Thyroid gland (tissue), 4 donors: ENCODE measurements at regions not wholly inside any gene's neighbourhood (a gene's known extent, or its start where the extent isn't known, plus 50 kb on each side); places are given as distances from the start of the nearest gene placed in this dataset.

Experiments used
- DNase-seq, 2 donors: peaks; one replicate each; pipeline ENCODE4 v3.0.0-alpha.2; 2019
- H3K27ac ChIP-seq, 3 donors: fragments of 200-600 bp; sonication (generic); 1 replicate in 2 of 3; 2 replicates in 1 of 3; pipeline ENCODE4 v1.5.1; 2016 to 2019; ENCODE audit warnings: mild to moderate bottlenecking in 1 of 3, moderate library complexity in 1 of 3
- H3K27me3 ChIP-seq: fragments of 200-600 bp; sonication (generic); one replicate; pipeline ENCODE4 v1.5.1; 2019
- H3K36me3 ChIP-seq, 2 donors: fragments of 200-600 bp; sonication (generic); one replicate each; pipeline ENCODE4 v1.5.1; 2016 to 2019
- H3K4me1 ChIP-seq, 2 donors: fragments of 200-600 bp; sonication (generic); one replicate each; pipeline ENCODE4 v1.5.1; 2017 to 2019
- H3K4me3 ChIP-seq, 3 donors: fragments of 200-600 bp; sonication (generic); replicated peaks in 1 of 3; 1 replicate in 2 of 3; 2 replicates in 1 of 3; pipeline ENCODE4 v1.5.1; 2016; ENCODE audit warnings: mild to moderate bottlenecking in 1 of 3
- H3K9me3 ChIP-seq: fragments of 200-600 bp; sonication (generic); one replicate; pipeline ENCODE4 v1.5.1; 2017
- POLR2A ChIP-seq, 2 donors: fragments of 450-650 bp; IDR thresholded peaks; one replicate each; pipeline ENCODE4 v1.6.1; 2017; ENCODE audit warnings: antibody characterized with exemption in 2 of 2, mild to moderate bottlenecking in 2 of 2, moderate library complexity in 1 of 2
- WGBS, 2 donors: methylation state at CpG; one replicate each; pipeline ENCODE4 v1.1.5; 2017; 5-methylcytosine and 5-hydroxymethylcytosine counted together
- intact Hi-C: fragments of 100-400 bp; cut with DNase I; formaldehyde crosslinking; loops from one replicate; pipeline ENCODE4 v1.15.1; 2023
- TF ChIP-seq, protein P1 (sequence below), 6 experiments: fragments of 200-600 bp in 3 of 6; fragments of 450-650 bp in 3 of 6; sonication (generic) in 3 of 6; IDR thresholded peaks; one replicate each; pipeline ENCODE4 v1.5.1; 2016 to 2019; ENCODE audit warnings: antibody characterized with exemption in 6 of 6, mild to moderate bottlenecking in 2 of 6, inconsistent platforms in 1 of 6, moderate library complexity in 1 of 6

DNA sequence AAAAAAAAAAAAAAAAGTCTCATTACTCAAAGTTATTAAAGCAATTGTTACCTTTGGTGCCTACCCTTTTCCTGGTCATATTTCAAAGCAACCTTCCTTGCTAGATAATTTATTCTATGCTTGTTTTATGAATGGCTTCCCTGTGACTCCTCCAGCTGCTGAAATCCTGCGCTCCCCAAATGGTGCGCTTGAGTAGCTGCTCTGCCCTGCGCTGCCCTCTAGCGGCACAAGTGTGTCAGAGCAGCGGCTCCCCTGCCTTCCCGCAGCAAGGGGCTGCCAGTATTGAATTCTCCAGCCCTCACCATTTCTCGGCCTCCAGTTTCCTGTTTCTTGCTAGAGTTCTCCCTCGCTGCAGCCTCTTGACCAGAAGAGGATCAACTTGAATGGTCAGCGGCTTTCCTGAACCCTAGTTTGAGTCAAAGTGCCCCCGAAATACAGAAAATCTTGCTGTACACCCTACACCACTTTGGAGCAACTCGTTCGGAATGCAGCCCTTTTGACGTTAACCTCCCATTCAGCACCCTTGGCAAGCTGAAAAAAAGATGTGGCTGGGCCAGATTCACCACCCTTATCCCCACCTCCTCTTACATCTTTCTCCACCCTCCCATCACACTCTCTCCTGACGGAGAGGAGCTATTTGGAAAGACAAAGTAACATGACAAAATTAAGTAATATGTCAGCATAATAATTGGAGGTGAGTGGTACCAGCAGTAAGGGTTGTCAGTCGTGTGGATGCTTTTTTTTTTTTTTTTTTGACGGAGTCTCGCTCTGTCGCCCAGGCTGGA lies 60.4 kb upstream of the KLHL31 start:
- 37 to 39% methylated on average over 17 to 18 of the region's 18 CpGs for WGBS, 2 donors
- TF ChIP-seq, protein P1, sequence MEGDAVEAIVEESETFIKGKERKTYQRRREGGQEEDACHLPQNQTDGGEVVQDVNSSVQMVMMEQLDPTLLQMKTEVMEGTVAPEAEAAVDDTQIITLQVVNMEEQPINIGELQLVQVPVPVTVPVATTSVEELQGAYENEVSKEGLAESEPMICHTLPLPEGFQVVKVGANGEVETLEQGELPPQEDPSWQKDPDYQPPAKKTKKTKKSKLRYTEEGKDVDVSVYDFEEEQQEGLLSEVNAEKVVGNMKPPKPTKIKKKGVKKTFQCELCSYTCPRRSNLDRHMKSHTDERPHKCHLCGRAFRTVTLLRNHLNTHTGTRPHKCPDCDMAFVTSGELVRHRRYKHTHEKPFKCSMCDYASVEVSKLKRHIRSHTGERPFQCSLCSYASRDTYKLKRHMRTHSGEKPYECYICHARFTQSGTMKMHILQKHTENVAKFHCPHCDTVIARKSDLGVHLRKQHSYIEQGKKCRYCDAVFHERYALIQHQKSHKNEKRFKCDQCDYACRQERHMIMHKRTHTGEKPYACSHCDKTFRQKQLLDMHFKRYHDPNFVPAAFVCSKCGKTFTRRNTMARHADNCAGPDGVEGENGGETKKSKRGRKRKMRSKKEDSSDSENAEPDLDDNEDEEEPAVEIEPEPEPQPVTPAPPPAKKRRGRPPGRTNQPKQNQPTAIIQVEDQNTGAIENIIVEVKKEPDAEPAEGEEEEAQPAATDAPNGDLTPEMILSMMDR (IDR thresholded peaks at IDR 0.05), result peak; percentile 91 to 97 (median 94)
- TF ChIP-seq POLR2A (IDR thresholded peaks at IDR 0.05), result no peak
- intact Hi-C loops, result loop anchor here (5.0 to 10.0 kb wide), 3 partner anchors 181 to 234 kb away; partner anchors contain the start of gene GCLC

DNA sequence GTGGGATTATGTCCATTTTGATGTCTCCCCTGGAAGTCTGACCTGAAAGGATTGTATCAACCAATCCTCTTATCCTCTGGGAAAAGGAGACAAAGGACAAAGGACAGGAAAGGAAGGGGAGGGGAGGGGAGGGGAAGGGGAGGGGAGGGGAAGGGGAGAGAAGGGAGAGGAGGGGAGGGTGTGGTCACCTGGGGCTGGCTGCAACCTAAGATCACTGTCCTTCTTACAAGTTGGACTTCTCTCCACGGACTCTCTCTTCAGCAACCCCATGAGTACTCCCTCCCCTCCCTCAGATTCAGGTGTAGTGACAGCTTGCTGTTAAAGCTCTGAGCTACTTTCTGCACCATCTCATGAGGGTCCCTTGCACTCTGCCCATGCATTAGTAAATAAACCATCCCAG lies 58.9 kb upstream of the KLHL31 start:
- intact Hi-C loops, result loop anchor here (10.0 kb wide), 2 partner anchors 180 to 230 kb away; partner anchors contain the start of gene GCLC
- 53 to 83% methylated on average over 1 of the region's 1 CpG for WGBS, 2 donors
- H3K9me3 ChIP-seq, result no peaks in the 10 kb centered on the region
- H3K27me3 ChIP-seq, result no peaks in the 10 kb centered on the region
- no peak for DNase-seq
- H3K36me3 ChIP-seq, result no peaks in the 10 kb centered on the region
- TF ChIP-seq, protein P1 (IDR thresholded peaks at IDR 0.05), result no peak
- TF ChIP-seq POLR2A (IDR thresholded peaks at IDR 0.05), result no peak
- no peak overlapping the region for H3K4me3 ChIP-seq
- peaks cover 0 to 20% of the 10 kb centered on the region in 2 donors for H3K4me1 ChIP-seq
- no peak overlapping the region for H3K27ac ChIP-seq

More for the DNA sequence above, 60.4 kb upstream of the KLHL31 start:
- Histone ChIP-seq H3K9me3 (no peaks in the 10 kb centered on the region), H3K27ac (no peak overlapping the region), H3K36me3 (no peaks in the 10 kb centered on the region), H3K27me3 (no peaks in the 10 kb centered on the region), H3K4me1 (peaks cover 10 to 32% of the 10 kb centered on the region in 2 donors), H3K4me3 (no peak overlapping the region)
- peak; percentile 77 to 85 for DNase-seq

DNA sequence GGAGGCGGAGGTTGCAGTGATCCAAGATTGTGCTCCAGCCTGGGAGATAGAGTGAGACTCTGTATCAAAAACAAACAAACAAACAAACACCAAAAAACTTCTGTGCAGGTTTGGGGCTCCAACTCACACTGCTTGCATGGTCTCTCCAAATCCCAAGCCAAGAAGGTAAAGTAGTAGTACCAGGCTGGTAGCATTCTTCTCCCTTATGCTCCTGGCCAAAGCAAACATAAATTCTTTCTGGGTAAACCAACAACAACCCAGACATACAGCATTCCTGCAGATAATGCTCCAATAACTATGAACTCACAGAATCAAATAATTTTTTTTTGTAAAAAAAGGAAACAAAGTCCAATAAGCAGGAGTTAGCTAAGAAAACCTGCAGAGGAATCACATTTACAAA lies 57.8 kb upstream of the KLHL31 start:
- no peaks in the 10 kb centered on the region for H3K36me3 ChIP-seq
- WGBS, 2 donors, result 100% methylated on average over 1 of the region's 1 CpG
- no peaks in the 10 kb centered on the region for H3K27me3 ChIP-seq
- H3K9me3 ChIP-seq, result no peaks in the 10 kb centered on the region
- H3K27ac ChIP-seq, result peak overlapping the region in 2 of 3 donors; percentile 16 to 22
- no peak for TF ChIP-seq POLR2A (IDR thresholded peaks at IDR 0.05)
- TF ChIP-seq, protein P1 (IDR thresholded peaks at IDR 0.05), result no peak
- H3K4me3 ChIP-seq, result no peak overlapping the region
- no peak for DNase-seq
- intact Hi-C loops, result loop anchor here (10.0 kb wide), 2 partner anchors 179 to 231 kb away; partner anchors contain the start of gene GCLC
- peaks cover 4 to 11% of the 10 kb centered on the region in 2 donors for H3K4me1 ChIP-seq

DNA sequence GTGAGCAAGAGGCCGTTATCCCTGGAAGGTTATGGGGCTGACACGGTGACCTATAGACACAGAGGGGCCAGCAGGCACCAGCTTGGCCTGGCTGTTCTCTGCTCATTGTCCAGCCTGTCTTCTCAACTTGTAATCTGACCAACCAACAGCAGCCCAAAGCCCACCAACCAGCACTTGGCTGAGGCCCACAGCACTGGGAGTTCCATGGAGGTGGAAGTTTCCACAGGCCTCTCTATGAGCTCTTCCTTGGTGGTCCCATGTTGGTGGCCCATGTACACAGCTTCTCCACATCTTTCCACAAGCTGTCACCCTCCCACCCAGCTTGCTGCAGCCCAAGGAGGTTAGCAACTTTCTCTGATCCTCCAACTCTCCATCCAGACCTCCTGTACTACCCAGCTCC lies 56.2 kb upstream of the KLHL31 start:
- intact Hi-C loops, result loop anchor here (10.0 kb wide), 2 partner anchors 177 to 233 kb away; partner anchors contain the start of gene GCLC
- Histone ChIP-seq H3K36me3 (no peaks in the 10 kb centered on the region), H3K27me3 (no peaks in the 10 kb centered on the region), H3K4me3 (no peak overlapping the region), H3K9me3 (no peaks in the 10 kb centered on the region), H3K4me1 (peaks cover 4 to 9% of the 10 kb centered on the region in 2 donors), H3K27ac (no peak overlapping the region)
- 85 to 86% methylated on average over 2 of the region's 2 CpGs for WGBS, 2 donors
- DNase-seq, result no peak
- no peak for TF ChIP-seq POLR2A (IDR thresholded peaks at IDR 0.05)
- TF ChIP-seq, protein P1 (IDR thresholded peaks at IDR 0.05), result no peak
